Panc1 (cell line): ENCODE measurements at regions not wholly inside any gene's neighbourhood (a gene's known extent, or its start where the extent isn't known, plus 50 kb on each side); places are given as distances from the start of the nearest gene placed in this dataset.

Source experiments
- CTCF ChIP-seq: fragments of 450-650 bp; IDR thresholded peaks from 2 replicates; pipeline ENCODE4 v1.5.1; 2017; ENCODE audit warnings: mild to moderate bottlenecking
- POLR2AphosphoS5 ChIP-seq: IDR thresholded peaks from 2 replicates; pipeline ENCODE4 v1.6.1; 2012; ENCODE audit warnings: mild to moderate bottlenecking, low read depth, low read length, moderate library complexity
- SIN3A ChIP-seq: IDR thresholded peaks from 2 replicates; pipeline ENCODE4 v1.6.1; 2012; ENCODE audit warnings: low read depth, mild to moderate bottlenecking, low read length, moderate library complexity, borderline replicate concordance; ENCODE audit not compliant: insufficient read depth

- no peak for TF ChIP-seq CTCF
- TF ChIP-seq SIN3A, result no peak
- no peak for TF ChIP-seq POLR2AphosphoS5
These were observed 1490.8 kb upstream of the PCDH20 start for GRCh38 chr13:62906469-62906868.
